ENCODE measurements at regions not wholly inside any gene's neighbourhood (a gene's known extent, or its start where the extent isn't known, plus 50 kb on each side); places are given as distances from the start of the nearest gene placed in this dataset.
"Not testable (repeated sequence)": the region's sequence is repeated elsewhere in the genome, so short reads cannot be mapped to it uniquely, and the experiment has no call there.

- not testable (repeated sequence) for H3K9me3 Mint-ChIP-seq; H3K4me3 Mint-ChIP-seq; ATAC-seq (replicated peaks); H3K4me1 Mint-ChIP-seq (ENCODE audit: low read depth in 2 of 2); H3K27ac Mint-ChIP-seq; DNase-seq; H3K36me3 Mint-ChIP-seq (ENCODE audit: insufficient read depth)
- peaks cover 13 to 20% of the 10 kb centered on the region in 2 donors for H3K27me3 Mint-ChIP-seq
Observed at GRCh38 chr7:76797639-76798038, 170.6 kb upstream of the POMZP3 start.

- H3K4me3 Mint-ChIP-seq = not testable (repeated sequence)
Observed at GRCh38 chr7:76780693-76781092, 153.6 kb upstream of the POMZP3 start.

GRCh38 chr7:76774279-76774678, 147.2 kb upstream of the POMZP3 start:
- not testable (repeated sequence) for H3K9me3 Mint-ChIP-seq; H3K27ac Mint-ChIP-seq; ATAC-seq (replicated peaks); H3K36me3 Mint-ChIP-seq (ENCODE audit: insufficient read depth); DNase-seq; H3K4me1 Mint-ChIP-seq (ENCODE audit: low read depth in 2 of 2); H3K4me3 Mint-ChIP-seq; H3K27me3 Mint-ChIP-seq

More at GRCh38 chr7:76780693-76781092, 153.6 kb upstream of the POMZP3 start:
- not testable (repeated sequence) for H3K4me1 Mint-ChIP-seq (ENCODE audit: low read depth in 2 of 2); H3K27me3 Mint-ChIP-seq; ATAC-seq (replicated peaks); H3K36me3 Mint-ChIP-seq (ENCODE audit: insufficient read depth); H3K9me3 Mint-ChIP-seq; DNase-seq; H3K27ac Mint-ChIP-seq

- not testable (repeated sequence) for H3K4me3 Mint-ChIP-seq; H3K27me3 Mint-ChIP-seq; ATAC-seq (replicated peaks); H3K27ac Mint-ChIP-seq; H3K9me3 Mint-ChIP-seq; H3K4me1 Mint-ChIP-seq (ENCODE audit: low read depth in 2 of 2); DNase-seq; H3K36me3 Mint-ChIP-seq (ENCODE audit: insufficient read depth)
Observed at GRCh38 chr7:76771980-76772379, 144.9 kb upstream of the POMZP3 start.

- not testable (repeated sequence) for H3K36me3 Mint-ChIP-seq (ENCODE audit: insufficient read depth); ATAC-seq (replicated peaks); H3K4me1 Mint-ChIP-seq (ENCODE audit: low read depth in 2 of 2); H3K4me3 Mint-ChIP-seq; H3K9me3 Mint-ChIP-seq; DNase-seq; H3K27ac Mint-ChIP-seq
- H3K27me3 Mint-ChIP-seq = peaks cover 15 to 20% of the 10 kb centered on the region in 2 donors
Observed at GRCh38 chr7:76763977-76764376, 136.9 kb upstream of the POMZP3 start.

GRCh38 chr7:76760546-76761220, 133.6 kb upstream of the POMZP3 start:
- not testable (repeated sequence) for H3K36me3 Mint-ChIP-seq (ENCODE audit: insufficient read depth); H3K27ac Mint-ChIP-seq; DNase-seq; H3K4me1 Mint-ChIP-seq (ENCODE audit: low read depth in 2 of 2); H3K4me3 Mint-ChIP-seq; ATAC-seq (replicated peaks); H3K9me3 Mint-ChIP-seq
- peaks cover 15 to 20% of the 10 kb centered on the region in 2 donors for H3K27me3 Mint-ChIP-seq

- not testable (repeated sequence) for H3K9me3 Mint-ChIP-seq; H3K36me3 Mint-ChIP-seq (ENCODE audit: insufficient read depth); ATAC-seq (replicated peaks); H3K27ac Mint-ChIP-seq; H3K27me3 Mint-ChIP-seq; DNase-seq; H3K4me1 Mint-ChIP-seq (ENCODE audit: low read depth in 2 of 2); H3K4me3 Mint-ChIP-seq
Observed at GRCh38 chr7:76739538-76739937, 112.5 kb upstream of the POMZP3 start.

GRCh38 chr7:76736724-76737123, 109.6 kb upstream of the POMZP3 start:
- not testable (repeated sequence) for H3K4me1 Mint-ChIP-seq (ENCODE audit: low read depth in 2 of 2); H3K27me3 Mint-ChIP-seq; H3K4me3 Mint-ChIP-seq; DNase-seq; ATAC-seq (replicated peaks); H3K9me3 Mint-ChIP-seq; H3K36me3 Mint-ChIP-seq (ENCODE audit: insufficient read depth); H3K27ac Mint-ChIP-seq

GRCh38 chr7:76736091-76736490, 109.0 kb upstream of the POMZP3 start:
- H3K36me3 Mint-ChIP-seq (ENCODE audit: insufficient read depth); DNase-seq; H3K4me3 Mint-ChIP-seq; H3K9me3 Mint-ChIP-seq; ATAC-seq (replicated peaks); H3K4me1 Mint-ChIP-seq (ENCODE audit: low read depth in 2 of 2); H3K27me3 Mint-ChIP-seq; H3K27ac Mint-ChIP-seq: not testable (repeated sequence)

- H3K27me3 Mint-ChIP-seq; H3K4me3 Mint-ChIP-seq; H3K36me3 Mint-ChIP-seq (ENCODE audit: insufficient read depth); H3K27ac Mint-ChIP-seq; H3K4me1 Mint-ChIP-seq (ENCODE audit: low read depth in 2 of 2); DNase-seq; H3K9me3 Mint-ChIP-seq: not testable (repeated sequence)
- ATAC-seq (replicated peaks) = peak; percentile 96
Observed at GRCh38 chr7:76735668-76736067, 108.6 kb upstream of the POMZP3 start.

- not testable (repeated sequence) for H3K27me3 Mint-ChIP-seq; H3K36me3 Mint-ChIP-seq (ENCODE audit: insufficient read depth); H3K4me3 Mint-ChIP-seq; H3K9me3 Mint-ChIP-seq; DNase-seq; ATAC-seq (replicated peaks); H3K4me1 Mint-ChIP-seq (ENCODE audit: low read depth in 2 of 2); H3K27ac Mint-ChIP-seq
Observed at GRCh38 chr7:76728571-76728974, 101.5 kb upstream of the POMZP3 start.

GRCh38 chr7:76723928-76724327, 96.8 kb upstream of the POMZP3 start:
- H3K36me3 Mint-ChIP-seq (ENCODE audit: insufficient read depth); H3K27me3 Mint-ChIP-seq; ATAC-seq (replicated peaks); H3K9me3 Mint-ChIP-seq; DNase-seq; H3K4me1 Mint-ChIP-seq (ENCODE audit: low read depth in 2 of 2); H3K27ac Mint-ChIP-seq; H3K4me3 Mint-ChIP-seq: not testable (repeated sequence)

GRCh38 chr7:76716551-76716950, 89.5 kb upstream of the POMZP3 start:
- not testable (repeated sequence) for DNase-seq; H3K4me3 Mint-ChIP-seq; H3K36me3 Mint-ChIP-seq (ENCODE audit: insufficient read depth); H3K4me1 Mint-ChIP-seq (ENCODE audit: low read depth in 2 of 2); H3K9me3 Mint-ChIP-seq; ATAC-seq (replicated peaks); H3K27me3 Mint-ChIP-seq; H3K27ac Mint-ChIP-seq

GRCh38 chr7:76712926-76713325, 85.8 kb upstream of the POMZP3 start:
- not testable (repeated sequence) for H3K9me3 Mint-ChIP-seq; H3K36me3 Mint-ChIP-seq (ENCODE audit: insufficient read depth); H3K27me3 Mint-ChIP-seq; H3K27ac Mint-ChIP-seq; ATAC-seq (replicated peaks); DNase-seq; H3K4me3 Mint-ChIP-seq; H3K4me1 Mint-ChIP-seq (ENCODE audit: low read depth in 2 of 2)

- H3K4me1 Mint-ChIP-seq (ENCODE audit: low read depth in 2 of 2); ATAC-seq (replicated peaks); H3K27me3 Mint-ChIP-seq; H3K27ac Mint-ChIP-seq; H3K36me3 Mint-ChIP-seq (ENCODE audit: insufficient read depth); H3K9me3 Mint-ChIP-seq; DNase-seq; H3K4me3 Mint-ChIP-seq: not testable (repeated sequence)
Observed at GRCh38 chr7:76711648-76712047, 84.6 kb upstream of the POMZP3 start.
